ENCODE measurements at regions not wholly inside any gene's neighbourhood (a gene's known extent, or its start where the extent isn't known, plus 50 kb on each side); places are given as distances from the start of the nearest gene placed in this dataset.

- no peaks in the 10 kb centered on the region for H3K36me3 ChIP-seq (replicated peaks; ENCODE audit: insufficient read depth, low read length)
- H3K4me1 ChIP-seq (ENCODE audit: low read length): no peaks in the 10 kb centered on the region
- no peaks in the 10 kb centered on the region for H3K9me3 ChIP-seq (replicated peaks; ENCODE audit: insufficient read depth, low read length)
- no peaks in the 10 kb centered on the region for H3K27me3 ChIP-seq (replicated peaks; ENCODE audit: insufficient read depth, low read length)
- H3K79me2 ChIP-seq (ENCODE audit: low read length): no peaks in the 10 kb centered on the region
- no peak overlapping the region for H2AFZ ChIP-seq (ENCODE audit: low read length)
- no peaks in the 10 kb centered on the region for H3K9me2 ChIP-seq (replicated peaks; ENCODE audit: insufficient read depth, low read length)
- no peak for TF ChIP-seq EZH2phosphoT487 (IDR thresholded peaks at IDR 0.05; ENCODE audit: low read length)
- TF ChIP-seq, protein P1, sequence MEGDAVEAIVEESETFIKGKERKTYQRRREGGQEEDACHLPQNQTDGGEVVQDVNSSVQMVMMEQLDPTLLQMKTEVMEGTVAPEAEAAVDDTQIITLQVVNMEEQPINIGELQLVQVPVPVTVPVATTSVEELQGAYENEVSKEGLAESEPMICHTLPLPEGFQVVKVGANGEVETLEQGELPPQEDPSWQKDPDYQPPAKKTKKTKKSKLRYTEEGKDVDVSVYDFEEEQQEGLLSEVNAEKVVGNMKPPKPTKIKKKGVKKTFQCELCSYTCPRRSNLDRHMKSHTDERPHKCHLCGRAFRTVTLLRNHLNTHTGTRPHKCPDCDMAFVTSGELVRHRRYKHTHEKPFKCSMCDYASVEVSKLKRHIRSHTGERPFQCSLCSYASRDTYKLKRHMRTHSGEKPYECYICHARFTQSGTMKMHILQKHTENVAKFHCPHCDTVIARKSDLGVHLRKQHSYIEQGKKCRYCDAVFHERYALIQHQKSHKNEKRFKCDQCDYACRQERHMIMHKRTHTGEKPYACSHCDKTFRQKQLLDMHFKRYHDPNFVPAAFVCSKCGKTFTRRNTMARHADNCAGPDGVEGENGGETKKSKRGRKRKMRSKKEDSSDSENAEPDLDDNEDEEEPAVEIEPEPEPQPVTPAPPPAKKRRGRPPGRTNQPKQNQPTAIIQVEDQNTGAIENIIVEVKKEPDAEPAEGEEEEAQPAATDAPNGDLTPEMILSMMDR (IDR thresholded peaks at IDR 0.05; ENCODE audit: low read length): no peak
- TF ChIP-seq EZH2 (optimal IDR thresholded peaks at IDR 0.05; ENCODE audit: low read depth, low read length): no peak
- H4K20me1 ChIP-seq (ENCODE audit: insufficient read depth, low read length): no peaks in the 10 kb centered on the region
- H3K27ac ChIP-seq (ENCODE audit: low read length): no peak overlapping the region
- H3K9ac ChIP-seq (ENCODE audit: low read length): no peak overlapping the region
- no peak for DNase-seq
- H3K4me3 ChIP-seq (ENCODE audit: low read length): no peak overlapping the region
- H3K4me2 ChIP-seq (ENCODE audit: low read depth, low read length): no peak overlapping the region
- H3F3A ChIP-seq (ENCODE audit: insufficient read depth, low read length): no peaks in the 10 kb centered on the region
Measured at GRCh38 chr21:19937619-19938018, 1060.6 kb upstream of the NCAM2 start.

GRCh38 chr21:19941626-19942025 is 1056.6 kb upstream of the NCAM2 start:
- H3K4me1 ChIP-seq (ENCODE audit: low read length): no peaks in the 10 kb centered on the region

GRCh38 chr21:19950347-19950746 is 1047.9 kb upstream of the NCAM2 start:
- H2AFZ ChIP-seq (ENCODE audit: low read length): no peak overlapping the region
- H3K9me2 ChIP-seq (replicated peaks; ENCODE audit: insufficient read depth, low read length): no peaks in the 10 kb centered on the region
- H3K27ac ChIP-seq (ENCODE audit: low read length): no peak overlapping the region
- 0 out of 2 replicates have a peak, but pooled peaks cover 3% of the 10 kb centered on the region for H3K4me1 ChIP-seq (ENCODE audit: low read length)
- TF ChIP-seq EZH2 (optimal IDR thresholded peaks at IDR 0.05; ENCODE audit: low read depth, low read length) (no peak), EZH2phosphoT487 (IDR thresholded peaks at IDR 0.05; ENCODE audit: low read length) (no peak)
- TF ChIP-seq, protein P1 (IDR thresholded peaks at IDR 0.05; ENCODE audit: low read length): no peak
- no peaks in the 10 kb centered on the region for H3K9me3 ChIP-seq (replicated peaks; ENCODE audit: insufficient read depth, low read length)
- no peaks in the 10 kb centered on the region for H4K20me1 ChIP-seq (ENCODE audit: insufficient read depth, low read length)
- no peak overlapping the region for H3K4me2 ChIP-seq (ENCODE audit: low read depth, low read length)
- no peaks in the 10 kb centered on the region for H3F3A ChIP-seq (ENCODE audit: insufficient read depth, low read length)
- no peak overlapping the region for H3K9ac ChIP-seq (ENCODE audit: low read length)
- no peaks in the 10 kb centered on the region for H3K79me2 ChIP-seq (ENCODE audit: low read length)
- no peak overlapping the region for H3K4me3 ChIP-seq (ENCODE audit: low read length)
- no peaks in the 10 kb centered on the region for H3K36me3 ChIP-seq (replicated peaks; ENCODE audit: insufficient read depth, low read length)
- H3K27me3 ChIP-seq (replicated peaks; ENCODE audit: insufficient read depth, low read length): no peaks in the 10 kb centered on the region
- DNase-seq: no peak

More at GRCh38 chr21:19941626-19942025, 1056.6 kb upstream of the NCAM2 start:
- Histone ChIP-seq H3K9me3 (replicated peaks; ENCODE audit: insufficient read depth, low read length) (no peaks in the 10 kb centered on the region), H3K4me2 (ENCODE audit: low read depth, low read length) (no peak overlapping the region), H3K9me2 (replicated peaks; ENCODE audit: insufficient read depth, low read length) (no peaks in the 10 kb centered on the region), H3K79me2 (ENCODE audit: low read length) (no peaks in the 10 kb centered on the region), H4K20me1 (ENCODE audit: insufficient read depth, low read length) (no peaks in the 10 kb centered on the region), H3K4me3 (ENCODE audit: low read length) (no peak overlapping the region), H3K27ac (ENCODE audit: low read length) (no peak overlapping the region), H3F3A (ENCODE audit: insufficient read depth, low read length) (no peaks in the 10 kb centered on the region), H3K27me3 (replicated peaks; ENCODE audit: insufficient read depth, low read length) (no peaks in the 10 kb centered on the region), H2AFZ (ENCODE audit: low read length) (no peak overlapping the region), H3K9ac (ENCODE audit: low read length) (no peak overlapping the region), H3K36me3 (replicated peaks; ENCODE audit: insufficient read depth, low read length) (no peaks in the 10 kb centered on the region)
- DNase-seq: no peak
- TF ChIP-seq EZH2phosphoT487 (IDR thresholded peaks at IDR 0.05; ENCODE audit: low read length) (no peak), EZH2 (optimal IDR thresholded peaks at IDR 0.05; ENCODE audit: low read depth, low read length) (no peak)
- TF ChIP-seq, protein P1 (IDR thresholded peaks at IDR 0.05; ENCODE audit: low read length): no peak

All from MM.1S (cell line).